Activated naive CD8-positive, alpha-beta T cell treated with anti-CD3 and anti-CD28 coated beads for 36 hours (primary cell): ENCODE measurements at regions not wholly inside any gene's neighbourhood (a gene's known extent, or its start where the extent isn't known, plus 50 kb on each side); places are given as distances from the start of the nearest gene placed in this dataset.
"Not testable (repeated sequence)": the region's sequence is repeated elsewhere in the genome, so short reads cannot be mapped to it uniquely, and the experiment has no call there.

Experiments
- DNase-seq: peaks from one replicate; pipeline ENCODE4 v3.0.0; 2021
- H3K27ac Mint-ChIP-seq: one replicate; pipeline ENCODE4 v1.8.0; 2022; ENCODE audit warnings: mild to moderate bottlenecking, moderate library complexity, mixed read lengths
- H3K27me3 Mint-ChIP-seq: one replicate; pipeline ENCODE4 v1.8.0; 2022; ENCODE audit warnings: mild to moderate bottlenecking, mixed read lengths
- H3K36me3 Mint-ChIP-seq: one replicate; pipeline ENCODE4 v1.8.0; 2021; ENCODE audit warnings: mild to moderate bottlenecking, mixed read lengths
- H3K4me1 Mint-ChIP-seq: one replicate; pipeline ENCODE4 v1.8.0; 2021; ENCODE audit warnings: mixed read lengths
- H3K4me3 Mint-ChIP-seq: one replicate; pipeline ENCODE4 v1.8.0; 2022; ENCODE audit warnings: mild to moderate bottlenecking, moderate library complexity, mixed read lengths
- H3K9me3 Mint-ChIP-seq: one replicate; pipeline ENCODE4 v1.8.0; 2022; ENCODE audit warnings: mixed read lengths

GRCh38 chr5:34543687-34544086 lies 112.4 kb upstream of the RAI14 start:
- Mint-ChIP-seq H3K27me3 (peaks cover 47% of the 10 kb centered on the region), H3K36me3 (peaks cover 2% of the 10 kb centered on the region), H3K9me3 (peaks cover 20% of the 10 kb centered on the region), H3K27ac (no peak overlapping the region), H3K4me3 (no peak overlapping the region), H3K4me1 (peaks cover 4% of the 10 kb centered on the region)
- no peak for DNase-seq

- DNase-seq = no peak
- peaks cover 42% of the 10 kb centered on the region for H3K27me3 Mint-ChIP-seq
- H3K4me3 Mint-ChIP-seq = no peak overlapping the region
- no peak overlapping the region for H3K27ac Mint-ChIP-seq
- H3K9me3 Mint-ChIP-seq = peaks cover 20% of the 10 kb centered on the region
- H3K36me3 Mint-ChIP-seq = peaks cover 2% of the 10 kb centered on the region
- peaks cover 4% of the 10 kb centered on the region for H3K4me1 Mint-ChIP-seq
These were observed 111.7 kb upstream of the RAI14 start for GRCh38 chr5:34544403-34544802.

- Mint-ChIP-seq H3K4me3 (no peak overlapping the region), H3K27me3 (peaks cover 36% of the 10 kb centered on the region), H3K36me3 (peaks cover 2% of the 10 kb centered on the region), H3K27ac (no peak overlapping the region), H3K9me3 (peaks cover 20% of the 10 kb centered on the region), H3K4me1 (peaks cover 4% of the 10 kb centered on the region)
- DNase-seq = no peak
These were observed 111.0 kb upstream of the RAI14 start for GRCh38 chr5:34545164-34545563.

GRCh38 chr5:34545626-34546025 lies 110.5 kb upstream of the RAI14 start:
- Mint-ChIP-seq H3K27me3 (peaks cover 35% of the 10 kb centered on the region), H3K9me3 (peaks cover 20% of the 10 kb centered on the region), H3K4me1 (peaks cover 4% of the 10 kb centered on the region), H3K27ac (no peak overlapping the region), H3K36me3 (peaks cover 2% of the 10 kb centered on the region), H3K4me3 (no peak overlapping the region)
- no peak for DNase-seq

- Mint-ChIP-seq H3K9me3 (peaks cover 20% of the 10 kb centered on the region), H3K27me3 (peaks cover 25% of the 10 kb centered on the region), H3K4me1 (peaks cover 4% of the 10 kb centered on the region), H3K27ac (no peak overlapping the region), H3K36me3 (peaks cover 2% of the 10 kb centered on the region), H3K4me3 (no peak overlapping the region)
- DNase-seq = no peak
These were observed 108.6 kb upstream of the RAI14 start for GRCh38 chr5:34547300-34548085.

GRCh38 chr5:34548086-34548403 lies 108.1 kb upstream of the RAI14 start:
- DNase-seq = no peak
- H3K27me3 Mint-ChIP-seq = peaks cover 20% of the 10 kb centered on the region
- H3K4me3 Mint-ChIP-seq = no peak overlapping the region
- H3K9me3 Mint-ChIP-seq = peaks cover 20% of the 10 kb centered on the region
- H3K36me3 Mint-ChIP-seq = peaks cover 2% of the 10 kb centered on the region
- peaks cover under 1% of the 10 kb centered on the region for H3K4me1 Mint-ChIP-seq
- no peak overlapping the region for H3K27ac Mint-ChIP-seq

GRCh38 chr5:34550247-34550646 lies 105.9 kb upstream of the RAI14 start:
- H3K27ac Mint-ChIP-seq = no peak overlapping the region
- H3K4me3 Mint-ChIP-seq = no peak overlapping the region

GRCh38 chr5:34550964-34551363 lies 105.2 kb upstream of the RAI14 start:
- Mint-ChIP-seq H3K27me3 (peaks cover 14% of the 10 kb centered on the region), H3K36me3 (no peaks in the 10 kb centered on the region), H3K27ac (no peak overlapping the region), H3K4me3 (peak overlapping the region; percentile 18), H3K4me1 (no peaks in the 10 kb centered on the region), H3K9me3 (peaks cover 6% of the 10 kb centered on the region)
- no peak for DNase-seq

More at GRCh38 chr5:34550247-34550646, 105.9 kb upstream of the RAI14 start:
- Mint-ChIP-seq H3K4me1 (no peaks in the 10 kb centered on the region), H3K36me3 (no peaks in the 10 kb centered on the region), H3K27me3 (peaks cover 14% of the 10 kb centered on the region), H3K9me3 (peaks cover 6% of the 10 kb centered on the region)
- DNase-seq = no peak

- DNase-seq = no peak
- no peaks in the 10 kb centered on the region for H3K36me3 Mint-ChIP-seq
- H3K4me1 Mint-ChIP-seq = peaks cover 1% of the 10 kb centered on the region
- no peak overlapping the region for H3K27ac Mint-ChIP-seq
- peaks cover 14% of the 10 kb centered on the region for H3K27me3 Mint-ChIP-seq
- H3K9me3 Mint-ChIP-seq = peaks cover 3% of the 10 kb centered on the region
- H3K4me3 Mint-ChIP-seq = no peak overlapping the region
These were observed 104.2 kb upstream of the RAI14 start for GRCh38 chr5:34551911-34552433.

- DNase-seq = no peak
- Mint-ChIP-seq H3K27ac (no peak overlapping the region), H3K4me3 (no peak overlapping the region), H3K4me1 (peaks cover 2% of the 10 kb centered on the region), H3K36me3 (no peaks in the 10 kb centered on the region), H3K9me3 (no peaks in the 10 kb centered on the region), H3K27me3 (peaks cover 14% of the 10 kb centered on the region)
These were observed 103.4 kb upstream of the RAI14 start for GRCh38 chr5:34552686-34553085.

GRCh38 chr5:34553581-34553980 lies 102.5 kb upstream of the RAI14 start:
- DNase-seq = no peak
- Mint-ChIP-seq H3K36me3 (no peaks in the 10 kb centered on the region), H3K4me3 (no peak overlapping the region), H3K9me3 (no peaks in the 10 kb centered on the region), H3K27me3 (peaks cover 13% of the 10 kb centered on the region), H3K4me1 (peaks cover 2% of the 10 kb centered on the region), H3K27ac (no peak overlapping the region)

- H3K4me3 Mint-ChIP-seq = no peak overlapping the region
- no peak overlapping the region for H3K27ac Mint-ChIP-seq
- H3K4me1 Mint-ChIP-seq = peaks cover 2% of the 10 kb centered on the region
- no peak for DNase-seq
- H3K36me3 Mint-ChIP-seq = no peaks in the 10 kb centered on the region
- no peaks in the 10 kb centered on the region for H3K9me3 Mint-ChIP-seq
- peaks cover 10% of the 10 kb centered on the region for H3K27me3 Mint-ChIP-seq
These were observed 101.5 kb upstream of the RAI14 start for GRCh38 chr5:34554641-34555040.

GRCh38 chr5:34555699-34556508 lies 100.2 kb upstream of the RAI14 start:
- Mint-ChIP-seq H3K36me3 (no peaks in the 10 kb centered on the region), H3K4me1 (peaks cover 2% of the 10 kb centered on the region), H3K4me3 (no peak overlapping the region), H3K27ac (no peak overlapping the region), H3K9me3 (no peaks in the 10 kb centered on the region), H3K27me3 (peaks cover 6% of the 10 kb centered on the region)
- no peak for DNase-seq

GRCh38 chr5:34556509-34556782 lies 99.7 kb upstream of the RAI14 start:
- no peak overlapping the region for H3K27ac Mint-ChIP-seq

GRCh38 chr5:34561581-34561980 lies 94.5 kb upstream of the RAI14 start:
- H3K27me3 Mint-ChIP-seq, H3K9me3 Mint-ChIP-seq, H3K4me3 Mint-ChIP-seq, H3K36me3 Mint-ChIP-seq, H3K4me1 Mint-ChIP-seq, H3K27ac Mint-ChIP-seq, DNase-seq: not testable (repeated sequence)

More at GRCh38 chr5:34556509-34556782, 99.7 kb upstream of the RAI14 start:
- no peak overlapping the region for H3K4me3 Mint-ChIP-seq
- H3K4me1 Mint-ChIP-seq = peaks cover 2% of the 10 kb centered on the region
- no peaks in the 10 kb centered on the region for H3K9me3 Mint-ChIP-seq
- no peaks in the 10 kb centered on the region for H3K36me3 Mint-ChIP-seq
- peaks cover 6% of the 10 kb centered on the region for H3K27me3 Mint-ChIP-seq
- no peak for DNase-seq

- DNase-seq = no peak
- Mint-ChIP-seq H3K27me3 (no peaks in the 10 kb centered on the region), H3K27ac (no peak overlapping the region), H3K9me3 (no peaks in the 10 kb centered on the region), H3K36me3 (no peaks in the 10 kb centered on the region), H3K4me1 (no peaks in the 10 kb centered on the region), H3K4me3 (no peak overlapping the region)
These were observed 93.3 kb upstream of the RAI14 start for GRCh38 chr5:34562791-34563190.
